Adrenal gland (tissue), 9 donors: ENCODE measurements at regions not wholly inside any gene's neighbourhood (a gene's known extent, or its start where the extent isn't known, plus 50 kb on each side); places are given as distances from the start of the nearest gene placed in this dataset.

Source experiments
- DNase-seq, 7 donors: peaks; one replicate each; pipeline ENCODE4 v3.0.0-alpha.2; 2019 to 2020
- H3K27ac ChIP-seq, 5 donors: fragments of 200-600 bp; sonication (generic) in 4 of 5; 1 replicate in 3 of 5; 2 replicates in 2 of 5; pipeline versions ENCODE4 v1.5.1 to v1.8.0; 2016 to 2020; ENCODE audit warnings: mild to moderate bottlenecking in 1 of 5
- H3K27me3 ChIP-seq: fragments of 200-600 bp; 2 replicates; pipeline ENCODE4 v1.8.0; 2021
- H3K36me3 ChIP-seq, 2 donors: fragments of 200-600 bp; replicated peaks in 1 of 2; 1 replicate in 1 of 2; 2 replicates in 1 of 2; pipeline versions ENCODE4 v1.5.1 to v1.8.0; 2018 to 2022
- H3K4me1 ChIP-seq, 2 donors: fragments of 200-600 bp; replicated peaks in 1 of 2; 1 replicate in 1 of 2; 2 replicates in 1 of 2; pipeline versions ENCODE4 v1.5.1 to v1.8.0; 2018 to 2021
- H3K4me3 ChIP-seq, 4 donors: fragments of 200-600 bp; sonication (generic) in 3 of 4; one replicate each; pipeline ENCODE4 v1.5.1; 2016 to 2018
- H3K9me3 ChIP-seq, 3 donors: fragments of 200-600 bp; sonication (generic) in 1 of 3; replicated peaks in 1 of 3; 1 replicate in 2 of 3; 2 replicates in 1 of 3; pipeline versions ENCODE4 v1.5.1 to v1.8.0; 2016 to 2021
- POLR2A ChIP-seq, 2 donors: fragments of 450-650 bp; IDR thresholded peaks; one replicate each; pipeline ENCODE4 v1.6.1; 2017; ENCODE audit warnings: antibody characterized with exemption in 2 of 2, mild to moderate bottlenecking in 2 of 2, moderate library complexity in 1 of 2
- WGBS, 4 donors: extraction: QIAGEN DNeasy Blood & Tissue Kit in 2 of 4; methylation state at CpG; one replicate each; pipeline versions ENCODE4 v1.1.5 to v1.1.7; 2013 to 2017; 5-methylcytosine and 5-hydroxymethylcytosine counted together
- intact Hi-C, 2 donors: fragments of 100-400 bp; cut with DNase I; formaldehyde crosslinking; loops; one replicate each; pipeline versions ENCODE4 v1.14.1 to v1.15.0; 2022 to 2023
- TF ChIP-seq, protein P1 (sequence below), 6 experiments: fragments of 450-650 bp in 4 of 6; fragments of 200-600 bp in 2 of 6; sonication (generic) in 1 of 6; IDR thresholded peaks; 1 replicate in 5 of 6; 2 replicates in 1 of 6; pipeline versions ENCODE4 v1.5.1 to v1.8.0; 2016 to 2021; ENCODE audit warnings: antibody characterized with exemption in 6 of 6, mild to moderate bottlenecking in 2 of 6, moderate library complexity in 1 of 6
- donor health status: healthy with polysubstance abuse.
- donor health status: Bipolar disorder and iron deficiency.
- donor health status: DM: yes; HTN: yes; CAD: no.
- donor health status: DM: no; HTN: no; CAD: no.
- donor health status: DM: no; HTN: no; CAD: no.

DNA sequence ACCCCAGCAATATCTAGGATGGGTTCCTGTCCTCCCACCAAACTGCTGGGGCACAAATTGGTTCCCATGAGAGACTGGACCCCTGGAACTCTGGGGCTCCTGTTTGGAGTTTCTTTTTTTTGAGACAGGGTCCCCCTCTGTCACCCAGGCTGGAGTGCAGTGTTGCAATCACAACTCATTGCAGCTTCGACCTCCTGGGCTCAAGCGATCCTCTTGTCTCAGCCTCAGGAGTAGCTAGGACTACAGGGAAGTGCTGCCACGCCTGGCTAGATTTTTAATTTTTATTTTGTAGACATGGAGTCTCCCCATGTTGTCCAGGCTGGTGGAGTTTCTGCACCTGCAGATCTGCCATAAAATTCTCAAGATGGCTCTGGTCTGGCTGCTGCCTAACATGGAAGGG, 56.3 kb upstream of the BRD7 start:
- no peaks in the 10 kb centered on the region for H3K9me3 ChIP-seq
- no peaks in the 10 kb centered on the region for H3K4me1 ChIP-seq
- intact Hi-C loops: no loop called here
- no peak for DNase-seq
- H3K4me3 ChIP-seq: no peak overlapping the region
- TF ChIP-seq, protein P1, sequence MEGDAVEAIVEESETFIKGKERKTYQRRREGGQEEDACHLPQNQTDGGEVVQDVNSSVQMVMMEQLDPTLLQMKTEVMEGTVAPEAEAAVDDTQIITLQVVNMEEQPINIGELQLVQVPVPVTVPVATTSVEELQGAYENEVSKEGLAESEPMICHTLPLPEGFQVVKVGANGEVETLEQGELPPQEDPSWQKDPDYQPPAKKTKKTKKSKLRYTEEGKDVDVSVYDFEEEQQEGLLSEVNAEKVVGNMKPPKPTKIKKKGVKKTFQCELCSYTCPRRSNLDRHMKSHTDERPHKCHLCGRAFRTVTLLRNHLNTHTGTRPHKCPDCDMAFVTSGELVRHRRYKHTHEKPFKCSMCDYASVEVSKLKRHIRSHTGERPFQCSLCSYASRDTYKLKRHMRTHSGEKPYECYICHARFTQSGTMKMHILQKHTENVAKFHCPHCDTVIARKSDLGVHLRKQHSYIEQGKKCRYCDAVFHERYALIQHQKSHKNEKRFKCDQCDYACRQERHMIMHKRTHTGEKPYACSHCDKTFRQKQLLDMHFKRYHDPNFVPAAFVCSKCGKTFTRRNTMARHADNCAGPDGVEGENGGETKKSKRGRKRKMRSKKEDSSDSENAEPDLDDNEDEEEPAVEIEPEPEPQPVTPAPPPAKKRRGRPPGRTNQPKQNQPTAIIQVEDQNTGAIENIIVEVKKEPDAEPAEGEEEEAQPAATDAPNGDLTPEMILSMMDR (IDR thresholded peaks at IDR 0.05): no peak
- no peak for TF ChIP-seq POLR2A (IDR thresholded peaks at IDR 0.05)
- no peaks in the 10 kb centered on the region for H3K36me3 ChIP-seq
- 68 to 88% (median 82%) methylated on average over 3 of the region's 3 CpGs for WGBS, 4 donors
- H3K27ac ChIP-seq: no peak overlapping the region
- no peaks in the 10 kb centered on the region for H3K27me3 ChIP-seq

DNA sequence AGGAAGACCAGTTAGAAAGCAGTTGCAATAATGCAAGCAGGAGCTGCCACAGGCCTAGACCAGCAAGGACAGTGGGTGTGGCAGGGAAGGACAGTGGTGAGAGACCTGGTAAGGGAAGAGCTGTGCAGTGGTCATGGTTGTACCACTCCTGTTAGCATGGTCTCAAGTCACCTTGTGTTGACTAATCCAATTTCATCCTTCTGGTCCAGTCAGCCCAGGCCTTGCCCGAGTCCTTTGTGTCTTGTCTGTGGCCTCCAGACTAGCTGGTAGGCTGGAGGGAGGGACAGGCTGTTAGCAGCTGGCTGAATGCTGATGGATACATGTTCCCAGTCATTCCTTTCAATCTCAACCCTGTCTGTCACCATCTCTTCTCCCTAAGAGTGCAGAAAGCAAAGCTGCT, 54.1 kb upstream of the BRD7 start:
- Histone ChIP-seq H3K4me1 (no peaks in the 10 kb centered on the region), H3K27ac (no peak overlapping the region), H3K4me3 (no peak overlapping the region), H3K27me3 (no peaks in the 10 kb centered on the region), H3K9me3 (peaks cover 0 to 10% (median 0%) of the 10 kb centered on the region in 3 donors), H3K36me3 (no peaks in the 10 kb centered on the region)
- WGBS, 4 donors: 45 to 73% (median 57%) methylated on average over 1 of the region's 1 CpG
- TF ChIP-seq, protein P1 (IDR thresholded peaks at IDR 0.05): no peak
- no peak for TF ChIP-seq POLR2A (IDR thresholded peaks at IDR 0.05)
- DNase-seq: no peak
- intact Hi-C loops: no loop called here

DNA sequence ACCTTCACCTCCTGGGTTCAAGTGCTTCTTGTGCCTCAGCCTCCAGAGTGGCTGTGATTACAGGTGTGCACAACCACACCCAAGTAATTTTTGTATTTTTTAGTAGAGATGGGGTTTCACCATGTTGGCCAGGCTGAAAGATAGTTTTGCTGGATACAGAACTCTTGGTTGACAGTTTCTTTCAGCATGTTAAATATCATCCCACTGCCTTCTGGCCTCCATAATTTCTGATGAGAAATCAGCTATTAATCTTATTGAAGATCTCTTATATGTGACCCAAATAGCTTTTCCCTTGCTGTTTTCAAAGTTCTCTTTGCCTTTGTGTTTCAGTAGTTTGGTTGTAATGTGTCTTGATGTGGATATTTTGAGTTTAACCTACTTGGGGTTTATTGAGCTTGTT, 50.3 kb upstream of the BRD7 start:
- DNase-seq: no peak
- Histone ChIP-seq H3K36me3 (no peaks in the 10 kb centered on the region), H3K27ac (no peak overlapping the region), H3K27me3 (no peaks in the 10 kb centered on the region), H3K4me3 (no peak overlapping the region), H3K4me1 (no peaks in the 10 kb centered on the region), H3K9me3 (peaks cover 0 to 22% (median 12%) of the 10 kb centered on the region in 3 donors)
- intact Hi-C loops: no loop called here
- TF ChIP-seq, protein P1 (IDR thresholded peaks at IDR 0.05): no peak
- TF ChIP-seq POLR2A (IDR thresholded peaks at IDR 0.05): no peak
